ENCODE measurements at regions not wholly inside any gene's neighbourhood (a gene's known extent, or its start where the extent isn't known, plus 50 kb on each side); places are given as distances from the start of the nearest gene placed in this dataset.

DNA sequence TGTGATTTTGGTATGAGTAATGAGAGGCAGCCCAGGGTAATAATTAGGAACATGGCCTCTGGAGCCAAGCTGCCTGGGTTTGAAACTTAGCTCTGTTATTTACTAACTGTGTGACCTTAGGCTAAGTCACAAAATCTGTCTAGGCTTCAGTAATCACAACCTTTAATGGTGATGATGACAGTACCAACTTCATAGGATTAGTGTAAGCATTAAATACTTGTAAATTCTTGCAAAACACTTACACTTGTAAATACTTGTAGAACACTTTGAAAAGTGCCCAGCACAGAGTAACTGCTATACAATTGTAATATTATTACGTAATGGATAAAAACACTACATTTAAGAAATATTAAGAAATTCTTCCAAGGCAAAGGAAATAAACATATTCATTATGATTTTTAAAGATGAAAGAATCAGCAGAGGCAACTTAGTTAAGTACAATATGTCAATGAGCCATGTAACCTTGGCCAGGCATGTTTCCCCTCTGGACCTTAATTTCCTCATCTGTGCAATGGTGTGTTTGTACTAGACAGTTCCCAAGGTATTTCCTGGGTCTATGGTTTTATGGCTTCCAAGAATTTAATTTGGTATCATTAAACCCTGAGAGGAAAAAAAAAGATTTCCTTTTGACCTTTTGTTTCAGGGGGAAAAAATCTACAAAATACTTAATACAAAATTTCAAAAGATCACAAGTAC, 628.5 kb upstream of the KLHL1 start:
- TF ChIP-seq, protein P1, sequence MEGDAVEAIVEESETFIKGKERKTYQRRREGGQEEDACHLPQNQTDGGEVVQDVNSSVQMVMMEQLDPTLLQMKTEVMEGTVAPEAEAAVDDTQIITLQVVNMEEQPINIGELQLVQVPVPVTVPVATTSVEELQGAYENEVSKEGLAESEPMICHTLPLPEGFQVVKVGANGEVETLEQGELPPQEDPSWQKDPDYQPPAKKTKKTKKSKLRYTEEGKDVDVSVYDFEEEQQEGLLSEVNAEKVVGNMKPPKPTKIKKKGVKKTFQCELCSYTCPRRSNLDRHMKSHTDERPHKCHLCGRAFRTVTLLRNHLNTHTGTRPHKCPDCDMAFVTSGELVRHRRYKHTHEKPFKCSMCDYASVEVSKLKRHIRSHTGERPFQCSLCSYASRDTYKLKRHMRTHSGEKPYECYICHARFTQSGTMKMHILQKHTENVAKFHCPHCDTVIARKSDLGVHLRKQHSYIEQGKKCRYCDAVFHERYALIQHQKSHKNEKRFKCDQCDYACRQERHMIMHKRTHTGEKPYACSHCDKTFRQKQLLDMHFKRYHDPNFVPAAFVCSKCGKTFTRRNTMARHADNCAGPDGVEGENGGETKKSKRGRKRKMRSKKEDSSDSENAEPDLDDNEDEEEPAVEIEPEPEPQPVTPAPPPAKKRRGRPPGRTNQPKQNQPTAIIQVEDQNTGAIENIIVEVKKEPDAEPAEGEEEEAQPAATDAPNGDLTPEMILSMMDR (conservative IDR thresholded peaks at IDR 0.05): no peak
- no peak for TF ChIP-seq EZH2 (IDR thresholded peaks at IDR 0.05; ENCODE audit: low read depth)

All from PC-9 (cell line).